GM21526 (cell line): ENCODE measurements at regions not wholly inside any gene's neighbourhood (a gene's known extent, or its start where the extent isn't known, plus 50 kb on each side); places are given as distances from the start of the nearest gene placed in this dataset.
"Not testable (repeated sequence)": the region's sequence is repeated elsewhere in the genome, so short reads cannot be mapped to it uniquely, and the experiment has no call there.

Experiments used
- ATAC-seq: cut with Tn5 transposase; IDR thresholded peaks from one replicate; pipeline ENCODE4 v1.9.1; 2021; ENCODE audit warnings: moderate library complexity; ENCODE audit not compliant: unreplicated experiment, low FRiP score

DNA sequence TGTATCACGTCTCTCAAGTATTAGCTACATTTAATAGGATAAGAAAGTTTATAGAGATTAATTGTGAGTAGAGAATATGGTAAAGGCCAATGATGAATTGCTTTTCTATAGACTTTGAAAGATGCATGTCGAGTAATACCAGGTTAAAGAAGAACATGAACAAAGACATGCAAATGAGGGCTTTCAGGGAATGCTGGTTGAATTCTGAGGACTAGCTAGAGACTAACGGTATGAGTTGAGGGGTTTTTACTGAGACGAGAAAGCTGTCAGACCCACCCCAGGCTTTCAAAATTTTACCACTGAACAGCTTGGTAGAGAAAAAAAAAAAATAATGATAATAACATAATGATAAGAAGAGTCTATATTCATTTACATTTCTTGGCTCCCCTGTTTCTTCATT, 796.0 kb upstream of the CDH8 start:
- no peak for ATAC-seq

DNA sequence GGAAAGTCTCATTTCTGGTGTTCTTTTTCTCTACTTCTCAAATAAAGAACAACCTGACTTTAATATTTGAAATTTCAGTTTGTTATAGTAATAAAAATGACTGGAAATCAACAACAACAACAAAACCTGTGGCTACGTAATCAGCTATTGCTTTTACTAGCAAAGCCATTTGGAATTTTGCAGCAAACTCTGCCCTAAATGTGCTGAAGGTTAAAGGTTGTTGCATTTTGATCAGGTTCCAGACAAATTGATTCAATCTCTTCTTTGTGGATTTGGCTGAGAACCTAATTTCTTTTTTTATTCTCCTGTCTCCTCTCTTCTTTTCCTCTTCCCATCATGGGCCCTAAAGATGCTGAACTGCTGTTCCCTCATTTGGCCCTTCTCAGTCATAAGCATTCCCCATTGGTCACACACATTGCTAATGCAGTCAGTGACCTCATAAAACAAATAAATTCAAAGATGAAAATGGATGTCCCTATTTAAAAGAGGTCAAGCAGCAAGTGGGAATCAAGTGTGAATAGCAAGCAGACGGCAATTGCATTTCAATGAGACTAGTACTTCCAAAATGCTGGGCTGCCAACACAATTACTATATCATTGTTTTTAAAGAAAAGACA, 795.1 kb upstream of the CDH8 start:
- ATAC-seq = no peak

DNA sequence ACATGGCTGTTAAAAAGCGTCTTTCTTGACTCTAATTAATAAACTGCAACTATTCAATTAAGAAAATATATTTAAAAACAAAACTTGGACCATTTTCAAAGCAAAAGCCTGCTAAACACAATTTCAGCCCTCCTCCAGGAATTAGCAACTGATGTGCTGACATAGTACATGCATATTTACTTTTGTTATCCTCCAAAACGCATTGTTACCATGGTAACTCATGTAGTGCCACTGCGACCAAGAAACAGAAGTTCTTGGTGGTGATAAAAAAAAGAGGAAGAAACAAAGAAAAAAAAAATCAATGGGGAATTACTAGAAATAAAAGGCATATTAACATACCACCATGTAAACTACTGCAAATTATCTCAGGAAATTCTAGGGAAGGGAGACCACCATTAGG, 793.4 kb upstream of the CDH8 start:
- ATAC-seq = no peak

DNA sequence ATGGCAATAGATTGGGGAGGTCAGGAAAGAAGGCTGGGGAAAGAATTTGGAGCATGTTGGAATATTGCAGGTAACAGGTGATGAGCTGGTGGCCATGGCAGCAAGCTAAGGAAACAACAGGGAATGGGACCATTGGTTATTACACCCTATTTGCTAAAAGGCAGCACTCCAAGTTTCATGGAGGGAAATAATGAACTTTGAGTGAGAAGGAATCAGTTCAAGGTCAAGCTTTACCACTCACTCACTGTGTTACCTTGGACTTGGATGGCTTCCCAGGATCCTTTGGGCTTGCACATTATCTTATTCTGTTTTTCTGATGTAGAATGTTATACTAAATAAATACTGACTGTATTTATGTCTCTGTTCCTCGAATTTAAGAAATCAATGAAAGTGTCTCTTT, 792.8 kb upstream of the CDH8 start:
- ATAC-seq = no peak

DNA sequence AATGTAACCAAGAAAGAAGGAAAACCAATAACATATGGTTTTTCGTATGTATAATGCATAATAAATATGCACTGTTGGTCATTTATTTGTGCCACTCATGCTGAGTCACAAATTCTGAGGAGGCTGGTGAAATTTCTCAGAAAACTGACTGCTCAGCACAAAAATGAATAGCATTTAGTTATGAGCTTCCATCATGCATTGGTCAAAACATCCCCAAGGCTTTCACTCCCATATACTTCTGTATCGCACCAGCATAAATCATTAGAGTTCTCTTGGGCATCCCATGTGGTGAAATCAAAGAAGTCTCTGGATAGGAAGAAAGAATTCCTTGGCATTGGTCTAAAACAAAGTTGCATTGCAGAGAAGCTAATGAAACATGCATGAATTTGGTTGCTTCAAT, 785.6 kb upstream of the CDH8 start:
- ATAC-seq = no peak

DNA sequence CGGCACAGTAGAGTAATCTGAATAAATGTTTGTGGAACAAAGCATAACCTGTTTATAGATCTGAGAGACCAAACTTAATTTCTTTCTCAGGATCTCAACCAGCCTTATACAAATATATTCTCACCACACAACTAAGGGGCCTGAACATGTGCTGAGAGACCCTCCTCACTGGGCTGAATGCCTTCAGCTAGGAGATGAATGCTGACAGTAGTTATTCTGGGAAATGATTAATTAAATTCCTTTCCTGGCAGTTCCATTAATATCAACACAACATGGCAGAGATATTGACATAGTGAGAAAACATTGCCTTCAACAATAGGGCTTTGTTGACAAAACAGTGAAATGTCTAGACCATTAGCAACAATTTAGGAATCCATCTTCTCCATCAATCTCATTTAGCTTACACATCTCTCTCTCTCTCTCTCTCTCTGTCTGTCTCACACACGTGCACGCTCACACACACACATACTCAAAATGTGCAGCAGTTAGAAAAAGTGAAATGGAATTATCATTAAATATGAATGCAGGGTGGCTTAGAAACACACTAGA, 780.8 kb upstream of the CDH8 start:
- no peak for ATAC-seq

DNA sequence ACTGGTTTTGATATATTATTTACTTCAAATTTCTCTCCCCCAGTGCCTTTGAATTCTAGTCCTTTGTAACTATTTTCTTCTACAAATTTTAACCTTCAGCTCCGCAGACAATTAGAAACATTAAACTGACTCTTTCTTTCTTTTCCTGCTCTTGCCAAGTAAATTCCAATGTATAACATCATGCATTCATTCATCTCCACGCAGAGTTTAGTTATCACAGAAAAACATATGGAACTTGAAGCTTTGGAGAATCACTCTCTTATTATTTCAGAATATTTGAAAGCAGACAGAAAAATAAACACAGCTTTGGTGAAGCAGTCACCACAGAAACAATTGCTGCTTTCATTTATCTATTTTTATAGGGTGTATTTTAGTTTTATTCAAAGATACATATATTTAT, 778.7 kb upstream of the CDH8 start:
- ATAC-seq = no peak

DNA sequence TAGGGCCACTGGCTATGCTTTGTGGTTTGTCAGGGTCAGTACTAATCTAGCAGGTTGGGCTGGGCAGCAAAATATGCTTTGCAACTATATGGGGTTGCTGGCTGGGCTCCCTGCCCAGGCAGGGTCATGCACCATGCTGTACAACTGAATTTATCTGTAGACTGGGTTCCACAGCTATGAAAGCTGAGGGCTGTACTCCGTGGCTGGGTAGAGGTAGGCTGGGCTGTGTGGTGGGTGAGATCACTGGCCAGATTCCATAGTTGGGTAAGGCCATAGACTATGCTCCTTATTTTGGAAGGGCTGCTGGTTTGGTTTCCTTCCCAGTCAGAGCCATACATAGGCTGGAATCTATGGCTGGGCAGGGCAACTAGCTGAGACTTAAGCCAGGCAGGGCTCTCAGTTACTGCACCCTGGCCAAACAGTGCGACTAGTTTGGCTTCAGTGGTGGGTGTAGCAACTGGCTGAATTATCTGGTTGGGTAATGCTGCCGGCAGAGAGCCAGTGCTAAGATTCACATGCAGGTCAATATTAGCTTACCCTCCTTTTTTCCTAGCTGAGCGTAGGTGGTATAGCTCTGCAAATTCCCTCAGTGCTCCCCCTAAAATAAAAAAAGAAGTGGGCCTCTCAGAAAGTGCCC, 769.1 kb upstream of the CDH8 start:
- ATAC-seq = no peak

DNA sequence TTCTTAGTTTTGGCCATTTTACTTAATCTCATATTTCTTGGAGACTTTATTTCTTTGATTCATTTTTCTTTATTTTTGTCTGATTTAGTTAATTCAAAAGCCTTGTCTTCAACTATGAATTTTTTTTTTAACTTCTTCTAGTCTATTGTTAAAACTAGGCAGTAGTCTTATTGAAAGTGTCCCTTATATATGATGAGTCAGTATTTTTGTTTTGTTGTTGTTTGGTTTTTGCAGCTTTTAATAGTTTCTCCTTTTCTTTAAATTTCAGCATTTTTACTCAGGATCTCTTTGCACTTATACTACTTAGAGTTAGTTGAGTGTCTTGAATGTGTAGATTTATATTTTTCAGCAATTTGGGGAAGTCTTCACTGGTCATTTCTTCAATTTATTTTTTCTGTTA, 758.5 kb upstream of the CDH8 start:
- ATAC-seq = no peak

DNA sequence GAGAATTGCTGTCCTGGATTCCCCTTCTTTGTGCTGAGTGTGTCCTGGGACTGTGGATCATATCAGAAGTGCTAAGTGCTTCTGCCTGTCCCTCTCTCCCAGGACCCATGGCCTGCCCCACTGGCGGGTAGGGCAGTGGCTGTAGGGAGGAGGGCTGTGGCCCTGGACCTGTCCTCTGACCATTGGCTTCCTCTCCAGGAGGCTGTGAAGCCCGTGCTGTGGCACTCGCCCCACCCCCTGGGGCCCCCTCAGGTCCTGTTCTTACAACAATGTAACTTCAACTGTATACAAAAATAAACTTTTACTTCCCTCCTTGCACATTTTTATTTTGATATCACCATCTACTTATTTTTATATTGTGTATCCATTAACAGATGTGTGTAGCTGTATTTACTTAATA, 743.8 kb upstream of the CDH8 start:
- ATAC-seq = not testable (repeated sequence)

DNA sequence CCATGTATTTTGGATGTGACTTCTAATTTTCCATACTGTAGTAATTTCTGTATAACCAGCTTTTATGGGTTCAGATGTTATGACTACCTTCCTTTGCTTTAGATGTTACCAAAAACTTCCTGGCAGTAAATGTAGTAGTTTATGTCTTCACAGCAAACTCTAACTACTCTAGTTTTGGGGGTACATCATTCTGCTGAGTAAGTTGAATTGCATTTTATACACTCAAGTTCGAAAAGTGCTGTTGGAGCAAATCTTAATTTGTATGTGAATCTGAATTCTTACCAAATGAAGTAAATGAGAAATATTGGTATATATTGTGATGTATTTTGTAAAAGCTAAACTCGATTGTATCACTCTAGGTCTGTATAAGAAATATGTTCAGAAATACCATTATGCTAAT, 728.3 kb upstream of the CDH8 start:
- ATAC-seq = no peak

DNA sequence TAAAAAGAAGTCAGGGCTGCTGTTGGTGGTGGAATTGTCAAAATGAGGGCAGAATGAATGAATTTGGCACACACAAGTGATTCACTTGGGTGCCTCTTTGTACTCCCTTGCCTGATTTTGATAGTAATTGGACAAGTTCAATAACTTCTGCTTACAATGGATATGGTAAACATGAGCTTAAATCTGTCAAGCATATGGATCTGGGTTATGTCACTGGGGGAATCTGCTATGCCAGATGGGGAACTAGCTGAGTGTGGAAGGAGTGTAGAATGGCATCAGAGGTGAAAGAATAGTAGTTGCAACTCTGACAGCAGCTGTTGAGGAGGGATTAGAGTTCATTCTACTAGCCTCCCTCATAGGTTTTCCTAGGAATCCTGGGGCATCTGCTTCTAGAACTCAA, 724.2 kb upstream of the CDH8 start:
- no peak for ATAC-seq

DNA sequence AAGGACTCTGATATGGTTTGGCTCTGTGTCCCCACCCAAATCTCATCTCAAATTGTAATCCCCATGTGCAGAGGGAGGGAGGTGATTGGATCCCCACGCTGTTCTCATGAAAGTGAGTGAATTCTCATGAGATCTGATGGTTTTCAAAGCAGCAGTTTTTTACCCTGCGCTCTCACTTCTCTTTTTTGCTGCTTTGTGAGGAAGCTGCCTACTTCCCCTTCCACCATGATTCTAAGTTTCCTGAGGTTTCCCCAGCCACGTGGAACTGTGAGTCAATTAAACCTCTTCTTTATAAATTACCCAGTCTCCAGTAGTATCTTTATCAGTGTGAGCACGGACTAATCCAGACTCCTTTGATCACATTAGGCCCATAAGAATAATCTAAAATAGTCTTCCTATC, 719.7 kb upstream of the CDH8 start:
- no peak for ATAC-seq

DNA sequence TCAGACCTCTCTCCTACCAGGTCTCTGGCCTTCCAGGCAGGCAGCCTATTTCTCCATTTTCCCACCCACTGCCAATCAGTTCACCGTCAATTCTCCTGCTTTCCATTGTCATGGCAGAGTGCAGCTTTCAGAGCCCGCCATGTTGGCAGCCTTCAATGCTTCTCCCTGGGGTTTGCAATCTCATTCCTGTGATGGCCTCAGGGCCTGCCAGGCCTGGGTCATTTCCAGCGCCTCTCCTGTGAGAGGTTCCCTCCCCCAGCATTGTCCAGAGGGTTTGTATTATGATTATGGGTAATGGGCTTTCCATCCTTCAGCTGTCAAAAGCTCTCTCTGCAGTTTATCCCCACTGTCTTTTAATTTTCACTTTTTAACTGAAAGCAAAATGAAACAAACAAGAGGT, 716.6 kb upstream of the CDH8 start:
- no peak for ATAC-seq

DNA sequence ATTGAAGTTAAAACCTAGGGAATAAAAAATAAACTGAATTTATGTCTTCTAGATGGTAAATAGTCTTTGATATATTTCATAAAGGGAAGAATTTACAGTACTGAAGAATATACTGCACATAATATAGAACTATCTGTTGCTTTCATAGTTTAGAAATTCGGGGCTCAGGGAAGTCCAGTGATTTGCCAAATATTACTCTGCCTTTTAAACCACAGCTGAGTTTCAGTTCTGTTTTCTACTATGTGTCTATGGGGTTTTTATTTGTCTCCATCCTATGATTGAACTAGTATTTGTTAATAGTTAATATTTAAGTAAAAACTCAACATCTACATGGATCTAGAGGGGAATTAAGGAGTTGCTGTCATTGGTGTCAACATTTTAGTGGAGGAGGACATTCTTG, 715.0 kb upstream of the CDH8 start:
- ATAC-seq = no peak

DNA sequence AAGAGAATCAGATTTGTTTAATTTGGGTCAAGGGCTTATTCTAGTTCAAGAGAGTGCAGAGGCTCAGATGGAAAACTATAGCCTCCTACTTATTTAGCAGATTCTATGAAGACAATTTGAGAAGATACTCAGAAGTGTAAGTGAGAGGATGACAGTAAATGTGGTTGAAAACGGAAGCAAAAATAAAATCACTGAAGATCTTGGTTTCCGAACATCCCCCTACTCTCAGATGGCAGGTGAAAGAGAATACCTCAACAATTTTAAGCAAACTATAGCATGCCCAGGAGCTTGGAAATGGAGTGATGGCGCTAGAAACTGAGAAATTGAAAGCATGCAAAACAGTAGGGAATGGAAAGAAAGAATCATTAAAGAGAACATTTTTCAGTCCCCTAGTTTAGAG, 705.5 kb upstream of the CDH8 start:
- ATAC-seq = no peak

DNA sequence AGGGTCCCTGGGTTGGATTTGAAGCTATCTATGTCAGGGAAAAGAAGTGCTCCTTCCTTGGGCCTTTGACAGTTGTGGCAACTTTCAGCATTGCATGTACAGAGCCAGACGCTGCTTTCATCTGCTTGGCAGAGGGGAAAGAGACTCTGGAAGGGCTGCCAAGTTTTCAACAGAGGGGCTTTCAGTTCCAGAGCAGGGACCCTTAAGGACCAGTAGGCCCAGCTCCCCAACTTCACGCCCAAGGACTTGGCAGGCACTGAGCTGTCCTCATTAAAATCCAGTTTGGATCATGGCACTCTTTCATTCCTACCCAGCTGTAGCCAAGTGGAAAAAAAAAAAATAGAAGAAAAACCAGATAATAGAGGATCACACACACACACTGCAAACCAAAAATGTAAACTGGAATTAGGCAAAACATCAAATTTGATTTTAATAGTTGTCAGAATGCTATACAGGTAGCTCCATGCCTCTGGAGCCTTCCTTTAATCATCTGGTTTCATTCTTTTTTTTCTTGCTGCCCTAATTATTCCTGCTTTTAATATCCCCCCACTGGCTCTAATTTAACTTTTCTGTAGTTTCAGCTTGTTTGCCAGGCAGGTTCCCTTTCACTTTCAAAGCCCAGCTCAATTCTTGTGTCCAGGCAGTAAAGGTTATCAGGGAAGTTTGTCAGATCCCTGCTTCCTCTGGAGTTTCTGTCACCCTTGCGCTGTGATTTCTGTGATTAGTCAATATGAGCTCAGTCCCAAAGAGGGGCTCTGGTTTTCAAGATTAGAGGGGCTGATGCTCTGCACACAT, 702.6 kb upstream of the CDH8 start:
- ATAC-seq = no peak

DNA sequence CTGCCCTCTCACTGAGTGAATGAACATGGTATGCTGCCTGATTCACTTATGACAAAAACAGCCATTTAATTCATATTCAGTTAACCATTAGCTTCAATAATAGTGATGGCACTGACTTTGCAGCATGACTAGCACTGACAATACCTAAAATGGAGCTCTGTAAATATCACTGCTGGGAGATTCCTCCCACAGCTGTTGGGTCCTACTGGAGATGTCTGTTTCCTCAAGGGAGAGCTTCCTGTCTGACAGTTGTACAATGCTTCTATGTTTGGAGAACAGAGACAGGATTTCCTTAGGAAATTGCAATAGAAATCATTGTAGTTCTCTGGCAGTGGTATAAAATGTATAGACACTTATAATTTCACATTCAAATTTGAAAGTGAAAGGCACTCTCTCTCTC, 695.9 kb upstream of the CDH8 start:
- ATAC-seq = no peak

DNA sequence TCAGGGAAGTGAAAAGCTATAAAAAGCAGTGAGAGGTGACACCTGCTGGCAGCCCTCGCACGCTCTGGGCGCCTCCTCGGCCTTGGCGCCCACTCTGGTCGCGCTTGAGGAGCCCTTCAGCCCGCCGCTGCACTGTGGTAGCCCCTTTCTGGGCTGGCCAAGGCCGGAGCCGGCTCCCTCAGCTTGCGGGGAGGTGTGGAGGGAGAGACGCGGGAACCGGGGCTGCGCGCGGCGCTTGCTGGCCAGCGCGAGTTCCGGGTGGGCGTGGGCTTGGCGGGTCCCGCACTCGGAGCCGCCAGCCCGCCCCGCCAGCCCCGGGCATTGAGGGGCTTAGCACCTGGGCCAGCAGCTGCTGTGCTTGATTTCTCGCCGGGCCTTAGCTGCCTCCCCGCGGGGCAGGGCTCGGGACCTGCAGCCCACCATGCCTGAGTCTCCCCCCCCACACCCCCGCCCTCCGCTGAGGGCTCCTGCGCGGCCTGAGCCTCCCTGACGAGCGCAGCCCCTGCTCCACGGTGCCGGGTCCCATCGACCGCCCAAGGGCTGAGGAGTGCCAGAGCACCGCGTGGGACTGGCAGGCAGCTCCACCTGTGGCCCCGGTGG, 688.5 kb upstream of the CDH8 start:
- not testable (repeated sequence) for ATAC-seq

DNA sequence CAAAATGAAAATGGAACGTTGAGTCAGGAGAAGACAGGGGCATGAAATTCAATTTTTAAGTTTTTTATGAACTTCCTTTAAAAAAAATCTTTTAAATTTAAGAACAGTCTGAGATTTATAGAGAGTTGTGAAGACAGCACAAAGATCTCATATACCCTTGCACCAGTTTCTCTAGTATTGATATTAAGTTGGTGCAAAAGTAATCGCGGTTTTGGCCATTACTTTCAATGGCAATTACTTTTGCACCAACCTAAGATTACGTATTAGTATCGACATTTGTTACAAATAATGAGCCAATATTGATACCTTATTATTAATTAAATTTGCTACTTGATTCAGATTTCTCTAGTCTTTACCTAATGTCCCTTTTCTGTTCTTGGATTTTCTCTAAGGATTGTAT, 684.4 kb upstream of the CDH8 start:
- no peak for ATAC-seq

DNA sequence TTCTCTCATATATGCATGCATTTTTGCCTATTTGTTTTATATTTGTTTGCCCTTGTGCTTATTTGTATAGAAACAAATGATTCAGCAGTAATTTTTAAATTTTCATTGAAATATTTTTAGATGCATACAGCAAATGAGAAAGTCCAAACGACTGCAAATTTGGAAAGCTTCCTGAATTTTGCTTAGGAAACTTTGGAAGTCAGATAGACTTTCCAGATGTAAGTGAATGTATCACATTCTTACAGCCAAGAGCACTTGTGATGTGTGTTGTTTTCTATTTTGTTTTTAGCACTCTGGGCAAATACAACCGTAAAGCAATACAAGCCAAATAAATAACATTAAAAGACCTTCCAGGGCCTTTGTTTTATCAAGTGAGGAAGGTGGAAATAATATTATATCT, 680.8 kb upstream of the CDH8 start:
- ATAC-seq = no peak
